Liver (tissue), 7 donors: ENCODE measurements at regions not wholly inside any gene's neighbourhood (a gene's known extent, or its start where the extent isn't known, plus 50 kb on each side); places are given as distances from the start of the nearest gene placed in this dataset.

Experiments used
- DNase-seq: peaks from one replicate; pipeline ENCODE4 v3.0.0-alpha.2; 2017; ENCODE audit warnings: low spot score
- H3K27ac ChIP-seq, 2 donors: one replicate each; pipeline ENCODE4 v1.7.0; 2013; ENCODE audit warnings: inconsistent platforms in 2 of 2, low read length in 2 of 2, control low read depth in 1 of 2, low read depth in 1 of 2, mild to moderate bottlenecking in 1 of 2
- H3K27me3 ChIP-seq, 4 donors: one replicate each; pipeline versions ENCODE4 v1.6.1 to v1.7.0; 2013; ENCODE audit warnings: low read length in 3 of 4, inconsistent platforms in 1 of 4, mild to moderate bottlenecking in 1 of 4, moderate library complexity in 1 of 4; ENCODE audit not compliant: control insufficient read depth in 4 of 4, insufficient read depth in 4 of 4
- H3K36me3 ChIP-seq, 4 donors: one replicate each; pipeline versions ENCODE4 v1.6.1 to v1.7.0; 2013; ENCODE audit warnings: low read length in 3 of 4, mild to moderate bottlenecking in 3 of 4, low read depth in 1 of 4, moderate library complexity in 1 of 4; ENCODE audit not compliant: control insufficient read depth in 4 of 4, insufficient read depth in 3 of 4
- H3K4me1 ChIP-seq, 4 donors: one replicate each; pipeline versions ENCODE4 v1.6.1 to v1.7.0; 2013; ENCODE audit warnings: low read length in 3 of 4, mild to moderate bottlenecking in 3 of 4, moderate library complexity in 1 of 4; ENCODE audit not compliant: control insufficient read depth in 4 of 4, insufficient read depth in 4 of 4
- H3K4me3 ChIP-seq, 3 donors: one replicate each; pipeline versions ENCODE4 v1.6.1 to v1.7.0; 2013; ENCODE audit warnings: low read length in 3 of 3, control low read depth in 1 of 3, low read depth in 1 of 3, mild to moderate bottlenecking in 1 of 3
- H3K9ac ChIP-seq, 2 donors: one replicate each; pipeline ENCODE4 v1.7.0; 2013; ENCODE audit warnings: low read length in 2 of 2, mild to moderate bottlenecking in 2 of 2, moderate library complexity in 2 of 2, control low read depth in 1 of 2, low read depth in 1 of 2
- H3K9me3 ChIP-seq, 4 donors: one replicate each; pipeline versions ENCODE4 v1.6.1 to v1.7.0; 2013; ENCODE audit warnings: low read length in 3 of 4; ENCODE audit not compliant: control insufficient read depth in 4 of 4
- EGR1 ChIP-seq, 2 donors: IDR thresholded peaks; 2 replicates each; pipeline ENCODE4 v1.6.1; 2016 to 2018; ENCODE audit warnings: antibody characterized with exemption in 2 of 2, low read depth in 2 of 2
- FOXA2 ChIP-seq: IDR thresholded peaks from 2 replicates; pipeline ENCODE4 v1.6.1; 2016; ENCODE audit warnings: antibody characterized with exemption
- GABPA ChIP-seq, 2 donors: IDR thresholded peaks in 1 of 2; conservative IDR thresholded peaks in 1 of 2; 2 replicates each; pipeline ENCODE4 v1.6.1; 2016; ENCODE audit warnings: antibody characterized with exemption in 2 of 2, mild to moderate bottlenecking in 1 of 2, moderate library complexity in 1 of 2
- HNF4G ChIP-seq: IDR thresholded peaks from 2 replicates; pipeline ENCODE4 v1.6.1; 2016; ENCODE audit warnings: antibody characterized with exemption
- NR2F2 ChIP-seq: IDR thresholded peaks from 2 replicates; pipeline ENCODE4 v1.6.1; 2016; ENCODE audit warnings: antibody characterized with exemption
- RAD21 ChIP-seq, 2 donors: IDR thresholded peaks; 2 replicates each; pipeline ENCODE4 v1.6.1; 2016; ENCODE audit warnings: antibody characterized with exemption in 2 of 2, mild to moderate bottlenecking in 2 of 2
- RXRA ChIP-seq, 2 donors: IDR thresholded peaks; 2 replicates each; pipeline ENCODE4 v1.6.1; 2017 to 2018; ENCODE audit warnings: antibody characterized with exemption in 2 of 2, mild to moderate bottlenecking in 1 of 2
- SP1 ChIP-seq: IDR thresholded peaks from 2 replicates; pipeline ENCODE4 v1.6.1; 2018; ENCODE audit warnings: antibody characterized with exemption, mild to moderate bottlenecking
- TAF1 ChIP-seq: conservative IDR thresholded peaks from 2 replicates; pipeline ENCODE4 v1.6.1; 2016; ENCODE audit warnings: antibody characterized with exemption, mild to moderate bottlenecking
- YY1 ChIP-seq: IDR thresholded peaks from 2 replicates; pipeline ENCODE4 v1.6.1; 2016; ENCODE audit warnings: antibody characterized with exemption, mild to moderate bottlenecking
- WGBS: extraction: QIAGEN DNeasy Blood & Tissue Kit; methylation state at CpG from one replicate; pipeline ENCODE4 v1.1.7; 2013; 5-methylcytosine and 5-hydroxymethylcytosine counted together
- TF ChIP-seq, protein P1 (sequence below): IDR thresholded peaks from 2 replicates; pipeline ENCODE4 v1.6.1; 2016; ENCODE audit warnings: antibody characterized with exemption, mild to moderate bottlenecking
- TF ChIP-seq, protein P2 (sequence below): IDR thresholded peaks from 2 replicates; pipeline ENCODE4 v1.6.1; 2016; ENCODE audit warnings: antibody characterized with exemption
- TF ChIP-seq, protein P3 (sequence below): IDR thresholded peaks from 2 replicates; pipeline ENCODE4 v1.6.1; 2016; ENCODE audit warnings: antibody characterized with exemption
- donor health status: healthy.
- donor health status: healthy.
- donor health status: healthy.
- donor health status: healthy.

DNA sequence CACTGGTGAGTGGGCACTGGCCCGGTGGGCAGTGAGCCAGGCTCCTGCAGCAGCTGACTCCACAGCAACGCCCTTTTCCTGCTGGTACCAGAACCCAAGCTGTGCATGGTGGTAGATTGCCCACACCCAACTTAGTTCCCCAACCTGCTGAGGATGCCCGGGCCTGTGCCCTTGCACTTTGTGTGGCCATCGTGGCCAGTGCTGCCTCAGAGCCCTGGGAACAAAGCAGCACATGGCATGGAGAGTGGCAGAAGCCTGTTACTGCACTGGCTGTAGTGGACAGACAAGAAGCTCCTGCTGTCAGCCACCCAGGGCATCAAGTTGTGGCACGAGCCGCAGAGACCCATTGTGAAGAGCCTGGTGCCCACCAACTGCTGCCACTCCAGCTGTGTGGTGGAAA is 612.9 kb downstream of the DNAH5 start:
- Histone ChIP-seq H3K9me3 (no peaks in the 10 kb centered on the region), H3K4me1 (no peaks in the 10 kb centered on the region), H3K36me3 (no peaks in the 10 kb centered on the region), H3K4me3 (no peak overlapping the region), H3K27ac (no peak overlapping the region), H3K27me3 (no peaks in the 10 kb centered on the region), H3K9ac (no peak overlapping the region)
- no peak for DNase-seq
- TF ChIP-seq FOXA2 (no peak), RAD21 (IDR thresholded peaks at IDR 0.05) (no peak), EGR1 (IDR thresholded peaks at IDR 0.05; ENCODE audit: low read depth in 2 of 2) (no peak), GABPA (IDR thresholded peaks at IDR 0.05 in 1 of 2, conservative IDR thresholded peaks at IDR 0.05 in 1 of 2) (no peak), TAF1 (no peak), SP1 (no peak), HNF4G (no peak), NR2F2 (no peak)
- TF ChIP-seq, protein P1, sequence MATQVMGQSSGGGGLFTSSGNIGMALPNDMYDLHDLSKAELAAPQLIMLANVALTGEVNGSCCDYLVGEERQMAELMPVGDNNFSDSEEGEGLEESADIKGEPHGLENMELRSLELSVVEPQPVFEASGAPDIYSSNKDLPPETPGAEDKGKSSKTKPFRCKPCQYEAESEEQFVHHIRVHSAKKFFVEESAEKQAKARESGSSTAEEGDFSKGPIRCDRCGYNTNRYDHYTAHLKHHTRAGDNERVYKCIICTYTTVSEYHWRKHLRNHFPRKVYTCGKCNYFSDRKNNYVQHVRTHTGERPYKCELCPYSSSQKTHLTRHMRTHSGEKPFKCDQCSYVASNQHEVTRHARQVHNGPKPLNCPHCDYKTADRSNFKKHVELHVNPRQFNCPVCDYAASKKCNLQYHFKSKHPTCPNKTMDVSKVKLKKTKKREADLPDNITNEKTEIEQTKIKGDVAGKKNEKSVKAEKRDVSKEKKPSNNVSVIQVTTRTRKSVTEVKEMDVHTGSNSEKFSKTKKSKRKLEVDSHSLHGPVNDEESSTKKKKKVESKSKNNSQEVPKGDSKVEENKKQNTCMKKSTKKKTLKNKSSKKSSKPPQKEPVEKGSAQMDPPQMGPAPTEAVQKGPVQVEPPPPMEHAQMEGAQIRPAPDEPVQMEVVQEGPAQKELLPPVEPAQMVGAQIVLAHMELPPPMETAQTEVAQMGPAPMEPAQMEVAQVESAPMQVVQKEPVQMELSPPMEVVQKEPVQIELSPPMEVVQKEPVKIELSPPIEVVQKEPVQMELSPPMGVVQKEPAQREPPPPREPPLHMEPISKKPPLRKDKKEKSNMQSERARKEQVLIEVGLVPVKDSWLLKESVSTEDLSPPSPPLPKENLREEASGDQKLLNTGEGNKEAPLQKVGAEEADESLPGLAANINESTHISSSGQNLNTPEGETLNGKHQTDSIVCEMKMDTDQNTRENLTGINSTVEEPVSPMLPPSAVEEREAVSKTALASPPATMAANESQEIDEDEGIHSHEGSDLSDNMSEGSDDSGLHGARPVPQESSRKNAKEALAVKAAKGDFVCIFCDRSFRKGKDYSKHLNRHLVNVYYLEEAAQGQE: no peak
- TF ChIP-seq, protein P2, sequence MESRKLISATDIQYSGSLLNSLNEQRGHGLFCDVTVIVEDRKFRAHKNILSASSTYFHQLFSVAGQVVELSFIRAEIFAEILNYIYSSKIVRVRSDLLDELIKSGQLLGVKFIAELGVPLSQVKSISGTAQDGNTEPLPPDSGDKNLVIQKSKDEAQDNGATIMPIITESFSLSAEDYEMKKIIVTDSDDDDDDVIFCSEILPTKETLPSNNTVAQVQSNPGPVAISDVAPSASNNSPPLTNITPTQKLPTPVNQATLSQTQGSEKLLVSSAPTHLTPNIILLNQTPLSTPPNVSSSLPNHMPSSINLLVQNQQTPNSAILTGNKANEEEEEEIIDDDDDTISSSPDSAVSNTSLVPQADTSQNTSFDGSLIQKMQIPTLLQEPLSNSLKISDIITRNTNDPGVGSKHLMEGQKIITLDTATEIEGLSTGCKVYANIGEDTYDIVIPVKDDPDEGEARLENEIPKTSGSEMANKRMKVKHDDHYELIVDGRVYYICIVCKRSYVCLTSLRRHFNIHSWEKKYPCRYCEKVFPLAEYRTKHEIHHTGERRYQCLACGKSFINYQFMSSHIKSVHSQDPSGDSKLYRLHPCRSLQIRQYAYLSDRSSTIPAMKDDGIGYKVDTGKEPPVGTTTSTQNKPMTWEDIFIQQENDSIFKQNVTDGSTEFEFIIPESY: no peak
- TF ChIP-seq, protein P3, sequence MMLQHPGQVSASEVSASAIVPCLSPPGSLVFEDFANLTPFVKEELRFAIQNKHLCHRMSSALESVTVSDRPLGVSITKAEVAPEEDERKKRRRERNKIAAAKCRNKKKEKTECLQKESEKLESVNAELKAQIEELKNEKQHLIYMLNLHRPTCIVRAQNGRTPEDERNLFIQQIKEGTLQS: no peak
- WGBS: 67% methylated on average over 6 of the region's 6 CpGs

DNA sequence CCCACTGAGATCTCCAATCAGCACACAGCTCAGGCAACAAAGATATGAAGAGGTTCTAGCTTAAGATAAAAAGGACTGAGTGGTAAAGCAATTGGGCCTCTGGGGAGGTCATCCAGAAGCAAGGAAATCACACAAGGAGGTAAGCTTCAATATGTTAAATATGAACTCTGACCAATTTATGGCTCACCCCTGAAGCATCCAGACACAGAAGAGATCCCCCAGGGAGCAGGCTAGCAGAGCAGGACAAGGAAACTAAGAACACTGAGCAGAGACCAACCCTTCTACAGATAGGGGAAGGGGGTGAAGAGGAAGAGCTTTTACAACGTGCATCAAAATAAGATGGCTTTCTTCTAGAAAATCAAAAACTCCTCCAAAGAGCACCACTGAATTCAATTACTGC is 616.2 kb downstream of the DNAH5 start:
- TF ChIP-seq RXRA (IDR thresholded peaks at IDR 0.05): no peak
- no peak for TF ChIP-seq YY1
- TF ChIP-seq NR2F2: no peak
- TF ChIP-seq EGR1 (IDR thresholded peaks at IDR 0.05; ENCODE audit: low read depth in 2 of 2): no peak
- TF ChIP-seq, protein P2: no peak
- Histone ChIP-seq H3K36me3 (no peaks in the 10 kb centered on the region), H3K4me1 (no peaks in the 10 kb centered on the region), H3K9me3 (no peaks in the 10 kb centered on the region), H3K9ac (no peak overlapping the region), H3K27ac (no peak overlapping the region), H3K27me3 (no peaks in the 10 kb centered on the region), H3K4me3 (no peak overlapping the region)
- WGBS: 71% methylated on average over 1 of the region's 1 CpG
- no peak for DNase-seq
